ENCODE measurements at regions not wholly inside any gene's neighbourhood (a gene's known extent, or its start where the extent isn't known, plus 50 kb on each side); places are given as distances from the start of the nearest gene placed in this dataset.
"Not testable (repeated sequence)": the region's sequence is repeated elsewhere in the genome, so short reads cannot be mapped to it uniquely, and the experiment has no call there.

- DNase-seq (ENCODE audit: low spot score) (no peak), ATAC-seq (ENCODE audit: low FRiP score) (no peak)
- no peak for TF ChIP-seq CTCF (IDR thresholded peaks at IDR 0.05)
Measured at GRCh38 chrX:75623535-75623934, 100.7 kb upstream of the ZDHHC15 start.

GRCh38 chrX:75609406-75609805 lies 86.6 kb upstream of the ZDHHC15 start:
- DNase-seq (ENCODE audit: low spot score) = no peak
- ATAC-seq (ENCODE audit: low FRiP score) = no peak
- TF ChIP-seq CTCF (IDR thresholded peaks at IDR 0.05) = no peak

- ATAC-seq (ENCODE audit: low FRiP score) = no peak
- no peak for TF ChIP-seq CTCF (IDR thresholded peaks at IDR 0.05)
Measured at GRCh38 chrX:75603833-75604232, 81.0 kb upstream of the ZDHHC15 start.

GRCh38 chrX:75602022-75602421 lies 79.2 kb upstream of the ZDHHC15 start:
- not testable (repeated sequence) for ATAC-seq (ENCODE audit: low FRiP score); DNase-seq (ENCODE audit: low spot score)

More at GRCh38 chrX:75603833-75604232, 81.0 kb upstream of the ZDHHC15 start:
- no peak for DNase-seq (ENCODE audit: low spot score)

GRCh38 chrX:75596178-75596577 lies 73.3 kb upstream of the ZDHHC15 start:
- DNase-seq (ENCODE audit: low spot score) (no peak), ATAC-seq (ENCODE audit: low FRiP score) (peak; percentile 71)
- no peak for TF ChIP-seq CTCF (IDR thresholded peaks at IDR 0.05)

GRCh38 chrX:75593186-75593585 lies 70.3 kb upstream of the ZDHHC15 start:
- ATAC-seq (ENCODE audit: low FRiP score); DNase-seq (ENCODE audit: low spot score): not testable (repeated sequence)

GRCh38 chrX:75582511-75582910 lies 59.7 kb upstream of the ZDHHC15 start:
- DNase-seq (ENCODE audit: low spot score) (no peak), ATAC-seq (ENCODE audit: low FRiP score) (no peak)
- TF ChIP-seq CTCF (IDR thresholded peaks at IDR 0.05) = no peak
